ENCODE measurements at regions not wholly inside any gene's neighbourhood (a gene's known extent, or its start where the extent isn't known, plus 50 kb on each side); places are given as distances from the start of the nearest gene placed in this dataset.

DNA sequence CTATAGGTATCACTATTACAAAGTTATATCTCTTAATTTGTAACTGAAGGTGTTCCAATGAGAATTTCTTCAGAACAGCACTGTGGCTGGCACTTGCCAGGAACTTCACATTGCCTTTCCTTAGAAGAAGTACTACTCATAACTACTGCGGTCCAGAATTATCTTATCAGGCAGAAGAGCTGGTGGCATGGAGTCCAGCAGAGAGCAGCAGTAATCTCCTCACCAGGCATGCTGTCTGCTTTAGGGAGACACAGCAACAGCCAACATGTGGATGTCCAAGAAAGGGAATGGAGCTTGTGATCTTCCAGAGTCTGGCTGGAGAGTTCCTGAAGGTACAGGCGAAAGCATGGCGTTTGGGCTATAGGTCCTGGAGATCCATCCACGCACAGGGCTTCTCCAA, 919.7 kb upstream of the NR2F2 start:
- TF ChIP-seq, protein P1, sequence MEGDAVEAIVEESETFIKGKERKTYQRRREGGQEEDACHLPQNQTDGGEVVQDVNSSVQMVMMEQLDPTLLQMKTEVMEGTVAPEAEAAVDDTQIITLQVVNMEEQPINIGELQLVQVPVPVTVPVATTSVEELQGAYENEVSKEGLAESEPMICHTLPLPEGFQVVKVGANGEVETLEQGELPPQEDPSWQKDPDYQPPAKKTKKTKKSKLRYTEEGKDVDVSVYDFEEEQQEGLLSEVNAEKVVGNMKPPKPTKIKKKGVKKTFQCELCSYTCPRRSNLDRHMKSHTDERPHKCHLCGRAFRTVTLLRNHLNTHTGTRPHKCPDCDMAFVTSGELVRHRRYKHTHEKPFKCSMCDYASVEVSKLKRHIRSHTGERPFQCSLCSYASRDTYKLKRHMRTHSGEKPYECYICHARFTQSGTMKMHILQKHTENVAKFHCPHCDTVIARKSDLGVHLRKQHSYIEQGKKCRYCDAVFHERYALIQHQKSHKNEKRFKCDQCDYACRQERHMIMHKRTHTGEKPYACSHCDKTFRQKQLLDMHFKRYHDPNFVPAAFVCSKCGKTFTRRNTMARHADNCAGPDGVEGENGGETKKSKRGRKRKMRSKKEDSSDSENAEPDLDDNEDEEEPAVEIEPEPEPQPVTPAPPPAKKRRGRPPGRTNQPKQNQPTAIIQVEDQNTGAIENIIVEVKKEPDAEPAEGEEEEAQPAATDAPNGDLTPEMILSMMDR (IDR thresholded peaks at IDR 0.05; ENCODE audit: low read length): no peak
- no peak for TF ChIP-seq EZH2phosphoT487 (IDR thresholded peaks at IDR 0.05; ENCODE audit: low read length)

Measured in MM.1S (cell line).